HG03565 (cell line): ENCODE measurements at regions not wholly inside any gene's neighbourhood (a gene's known extent, or its start where the extent isn't known, plus 50 kb on each side); places are given as distances from the start of the nearest gene placed in this dataset.
"Not testable (repeated sequence)": the region's sequence is repeated elsewhere in the genome, so short reads cannot be mapped to it uniquely, and the experiment has no call there.

ENCODE experiments used
- ATAC-seq: cut with Tn5 transposase; IDR thresholded peaks from one replicate; pipeline ENCODE4 v1.9.1; 2021; ENCODE audit warnings: mild to moderate bottlenecking, moderate library complexity; ENCODE audit not compliant: unreplicated experiment

GRCh38 chr2:193845604-193846003 lies 1650.9 kb upstream of the TMEFF2 start:
- ATAC-seq: no peak

GRCh38 chr2:193843675-193844074 lies 1648.9 kb upstream of the TMEFF2 start:
- no peak for ATAC-seq

- ATAC-seq: no peak
Observed at GRCh38 chr2:193841384-193842150, 1646.8 kb upstream of the TMEFF2 start.

- no peak for ATAC-seq
Observed at GRCh38 chr2:193837111-193837738, 1642.5 kb upstream of the TMEFF2 start.

GRCh38 chr2:193836424-193837006 lies 1641.8 kb upstream of the TMEFF2 start:
- ATAC-seq: not testable (repeated sequence)

GRCh38 chr2:193833895-193834294 lies 1639.2 kb upstream of the TMEFF2 start:
- ATAC-seq: not testable (repeated sequence)

DNA sequence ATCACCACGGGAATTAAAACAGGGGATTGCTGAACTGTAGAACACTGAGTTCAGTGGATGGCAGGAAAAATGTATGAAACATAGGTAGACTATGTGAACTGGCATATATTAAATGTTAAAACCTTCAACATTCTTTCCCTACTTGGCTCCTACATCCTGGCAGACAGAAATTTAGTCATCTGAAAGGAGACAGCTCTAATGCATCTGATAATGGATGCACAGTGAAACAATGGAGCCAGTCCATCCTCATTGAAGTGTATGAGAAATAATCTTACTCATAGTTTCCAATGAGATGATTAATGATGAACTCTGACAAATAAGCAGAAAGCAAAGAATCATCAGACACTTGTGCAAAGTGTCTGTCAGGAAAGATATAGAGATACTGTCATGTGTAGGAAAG lies 1629.7 kb upstream of the TMEFF2 start:
- ATAC-seq: no peak

- ATAC-seq: no peak
Observed at GRCh38 chr2:193818801-193819499, 1624.2 kb upstream of the TMEFF2 start.

- ATAC-seq: no peak
Observed at GRCh38 chr2:193816008-193816407, 1621.3 kb upstream of the TMEFF2 start.

- no peak for ATAC-seq
Observed at GRCh38 chr2:193810533-193810932, 1615.8 kb upstream of the TMEFF2 start.

DNA sequence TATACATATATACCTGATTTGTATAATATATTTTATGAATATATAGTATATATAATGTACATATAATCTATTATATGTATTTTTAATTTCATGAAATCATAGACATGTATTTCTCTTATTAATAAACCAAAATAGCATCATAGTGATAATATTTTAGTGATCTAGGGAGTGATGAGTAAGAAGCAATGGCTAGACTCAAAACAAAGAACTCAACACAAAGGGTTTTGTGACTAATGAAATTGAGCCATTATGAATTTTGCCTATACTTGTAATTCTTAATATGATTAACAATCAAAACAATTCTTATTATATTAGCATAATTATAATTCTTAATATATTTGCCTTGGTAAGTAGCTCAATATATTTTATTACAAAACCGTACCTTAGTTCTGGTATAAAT lies 1614.1 kb upstream of the TMEFF2 start:
- no peak for ATAC-seq

DNA sequence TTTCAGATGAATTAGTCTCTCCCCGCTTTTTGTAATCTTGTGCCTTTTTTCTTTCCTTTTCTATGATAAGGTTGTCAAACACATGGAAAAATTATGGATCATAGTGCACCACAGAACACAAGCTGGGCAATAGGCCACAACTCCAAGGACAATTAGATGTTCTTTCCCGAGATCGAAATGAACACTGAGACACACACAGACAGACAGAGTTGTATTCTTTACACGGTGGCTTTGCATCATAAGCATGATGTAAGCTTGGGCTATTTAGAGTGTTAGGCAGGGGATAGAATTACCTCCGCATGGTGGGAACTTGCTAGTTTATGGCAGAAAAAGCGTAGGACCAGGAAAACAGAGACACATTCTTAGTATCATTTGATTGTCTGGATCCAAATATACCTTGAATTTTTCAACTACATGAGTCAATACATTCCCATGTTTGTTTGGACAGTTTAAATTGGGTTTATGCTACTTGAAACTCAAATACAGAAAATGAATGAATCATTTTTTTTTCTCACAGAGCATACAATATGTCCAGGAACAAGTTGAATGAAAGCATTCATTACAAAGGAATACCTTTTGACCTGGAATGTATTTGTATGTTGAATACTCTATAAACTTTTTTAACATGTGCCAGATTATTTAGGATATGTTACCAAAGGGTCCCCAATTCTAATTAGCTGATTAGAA lies 1611.5 kb upstream of the TMEFF2 start:
- no peak for ATAC-seq

DNA sequence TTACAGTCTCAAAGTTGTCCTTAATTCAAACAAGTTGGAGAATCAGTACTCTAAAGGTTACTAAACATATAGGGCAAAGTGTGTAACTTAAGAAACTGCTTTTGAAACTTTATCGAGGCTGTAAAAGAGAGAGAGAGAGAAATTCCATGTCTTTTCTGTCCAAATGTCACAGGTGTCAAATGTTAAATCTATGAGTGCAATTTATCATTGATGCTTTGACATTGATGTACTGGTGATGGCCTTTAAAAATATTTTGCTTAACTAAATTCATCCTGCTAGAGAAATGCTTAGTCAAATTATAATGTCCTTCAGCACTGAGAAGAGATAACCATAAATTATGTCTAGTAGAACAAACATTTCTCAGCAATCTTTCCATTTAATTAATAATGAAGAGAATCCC lies 1602.1 kb upstream of the TMEFF2 start:
- ATAC-seq: no peak

GRCh38 chr2:193793914-193794313 lies 1599.2 kb upstream of the TMEFF2 start:
- ATAC-seq: no peak

GRCh38 chr2:193783681-193784080 lies 1588.9 kb upstream of the TMEFF2 start:
- no peak for ATAC-seq

GRCh38 chr2:193778293-193778692 lies 1583.6 kb upstream of the TMEFF2 start:
- no peak for ATAC-seq

- ATAC-seq: no peak
Observed at GRCh38 chr2:193776988-193777387, 1582.3 kb upstream of the TMEFF2 start.

DNA sequence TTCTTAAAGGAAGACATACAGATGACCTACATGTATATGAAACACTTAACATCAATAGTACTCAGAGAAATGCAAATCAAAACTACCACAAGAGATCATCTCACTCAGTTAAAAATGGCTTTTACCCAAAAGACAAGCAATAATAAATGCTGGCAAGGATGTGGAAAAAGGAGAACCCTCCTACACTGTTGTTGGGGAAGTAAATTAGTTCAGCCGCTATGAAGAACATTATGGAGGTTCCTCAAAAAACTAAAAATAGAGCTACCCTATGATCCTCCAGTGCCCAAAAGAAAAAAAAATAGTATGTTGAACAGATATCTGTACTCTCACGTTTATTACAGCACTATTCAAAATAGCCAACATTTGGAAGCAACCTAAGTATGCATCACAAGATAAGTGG lies 1579.4 kb upstream of the TMEFF2 start:
- no peak for ATAC-seq

DNA sequence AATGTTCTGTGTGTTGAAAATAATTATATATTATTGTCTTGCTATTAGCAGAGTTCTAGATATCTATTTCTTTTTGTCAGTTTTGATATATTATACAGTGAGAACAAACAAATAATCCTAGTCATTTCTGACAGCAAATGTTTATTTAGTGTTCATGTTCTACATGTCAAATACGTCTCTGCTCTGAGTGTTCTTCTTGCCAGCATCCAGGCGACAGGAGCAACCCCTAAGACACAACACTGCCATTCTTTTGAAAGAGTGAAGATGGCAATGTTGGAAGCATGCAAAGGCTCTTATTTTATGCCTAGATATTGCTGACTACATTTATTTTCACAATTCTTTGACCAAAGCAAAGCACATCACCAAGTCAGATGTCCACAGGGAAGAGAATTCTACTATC lies 1556.6 kb upstream of the TMEFF2 start:
- ATAC-seq: no peak

DNA sequence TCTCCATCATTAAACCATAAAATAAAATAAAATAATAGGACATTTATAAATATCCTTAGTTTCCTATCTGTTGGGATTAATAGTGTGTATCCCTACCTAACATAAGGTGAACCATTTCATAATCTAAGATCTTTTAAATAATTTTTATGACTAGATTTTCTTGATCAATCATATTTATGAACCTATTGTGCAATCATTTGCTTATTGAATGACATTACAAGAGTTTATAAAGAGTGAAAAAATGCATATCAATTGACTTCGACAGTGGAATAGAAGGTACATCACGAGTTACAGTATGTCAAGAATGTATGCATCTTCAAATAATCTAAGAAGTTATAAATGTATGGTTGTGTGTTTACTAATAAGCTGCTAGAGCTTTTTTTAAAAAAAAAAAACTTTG lies 1554.8 kb upstream of the TMEFF2 start:
- no peak for ATAC-seq

- no peak for ATAC-seq
Observed at GRCh38 chr2:193743089-193743488, 1548.4 kb upstream of the TMEFF2 start.
